Activated CD8-positive, alpha-beta memory T cell treated with anti-CD3 and anti-CD28 coated beads, Interleukin-2, amount 50 U/mL, for 1 hour (primary cell): ENCODE measurements at regions not wholly inside any gene's neighbourhood (a gene's known extent, or its start where the extent isn't known, plus 50 kb on each side); places are given as distances from the start of the nearest gene placed in this dataset.

Source experiments
- DNase-seq: peaks from one replicate; pipeline ENCODE4 v3.0.0-alpha.2; 2020; ENCODE audit errors: extremely low read depth

DNA sequence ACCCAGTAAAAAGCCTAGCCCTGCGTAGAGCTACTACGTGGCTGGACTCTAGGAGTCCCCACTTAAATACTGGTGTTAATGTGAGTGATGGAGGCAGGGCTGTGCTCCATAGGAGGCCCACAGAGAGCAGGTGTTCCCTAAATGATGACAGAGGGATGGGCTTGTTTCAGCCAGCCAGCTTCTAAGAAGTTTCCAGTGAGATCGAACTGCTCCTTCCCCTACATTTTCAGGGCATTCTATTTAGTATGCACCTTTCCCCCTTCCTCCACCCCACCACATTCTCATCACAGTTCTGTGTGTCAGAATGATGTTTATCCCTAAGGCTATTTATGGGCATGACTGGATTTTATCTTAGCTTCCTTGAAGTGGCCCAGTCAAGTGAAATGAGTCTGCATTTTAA is 213.0 kb downstream of the TRIB2 start:
- DNase-seq = no peak

GRCh38 chr2:12930391-12930790 is 213.7 kb downstream of the TRIB2 start:
- no peak for DNase-seq

GRCh38 chr2:12931186-12931844 is 214.6 kb downstream of the TRIB2 start:
- no peak for DNase-seq

DNA sequence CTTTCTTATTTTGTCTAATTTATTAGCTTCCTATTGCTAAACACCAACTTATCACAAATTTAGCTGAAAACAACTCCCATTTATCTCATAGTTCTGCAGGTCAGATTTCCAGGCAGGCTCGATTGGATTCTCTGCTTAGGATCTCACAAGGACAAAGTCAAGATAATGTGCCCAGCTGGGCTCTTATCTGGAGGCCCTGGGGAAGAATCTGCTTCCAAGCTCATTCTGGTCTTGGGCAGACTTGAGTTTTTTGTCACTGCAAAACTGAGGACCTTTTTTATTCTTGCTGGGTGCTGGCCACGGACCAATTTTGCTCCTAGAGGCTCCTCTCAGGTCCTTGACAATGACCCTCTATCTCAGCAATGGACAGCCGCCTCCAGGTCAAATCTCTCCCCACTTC is 215.5 kb downstream of the TRIB2 start:
- DNase-seq = no peak

DNA sequence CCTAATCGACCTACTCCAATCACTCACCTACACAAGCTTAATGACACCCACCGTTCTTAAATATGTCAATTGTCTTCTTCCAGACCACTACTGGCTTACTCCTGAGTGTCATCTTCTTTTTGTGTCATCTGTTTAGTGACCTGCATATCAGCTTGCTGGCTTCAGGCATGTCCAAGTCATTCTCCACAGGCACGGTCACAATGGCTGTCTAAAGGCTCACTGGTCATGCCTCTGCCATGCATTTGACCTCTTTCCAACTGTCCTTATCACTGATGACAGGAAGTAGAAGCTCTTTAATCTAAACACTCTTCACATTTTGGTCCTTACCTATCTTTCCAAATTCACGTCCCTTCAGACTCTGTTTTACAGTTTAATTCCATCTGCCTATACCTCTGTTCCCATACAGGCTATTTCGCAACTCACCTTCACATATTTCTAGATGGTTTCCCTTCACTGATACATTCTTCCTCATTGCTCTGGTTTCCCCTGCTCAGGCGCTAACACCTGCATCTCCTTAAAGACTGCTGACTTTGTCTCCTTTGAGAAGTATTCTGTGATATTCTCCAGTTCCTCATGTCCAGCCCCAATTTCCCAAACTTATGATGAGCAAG is 217.5 kb downstream of the TRIB2 start:
- DNase-seq = no peak

DNA sequence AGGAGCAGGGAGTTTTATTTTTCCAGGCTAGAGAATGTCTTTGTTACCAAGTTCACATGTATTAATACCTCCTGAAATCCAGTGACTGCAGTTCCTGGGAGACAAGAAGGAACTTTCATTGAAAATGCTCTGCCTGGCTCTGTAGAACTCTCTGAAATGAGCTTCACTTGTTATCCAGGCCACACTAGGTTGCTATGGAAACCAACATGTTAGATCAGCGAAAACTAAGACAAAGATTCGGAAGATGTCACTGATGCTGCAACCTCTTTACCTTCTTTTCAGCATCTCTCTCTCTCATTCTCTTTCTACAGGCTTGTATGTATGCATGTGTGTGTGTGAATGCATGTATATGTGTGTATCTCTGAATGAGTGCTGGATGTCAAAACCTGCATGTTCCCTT is 218.5 kb downstream of the TRIB2 start:
- DNase-seq = no peak

DNA sequence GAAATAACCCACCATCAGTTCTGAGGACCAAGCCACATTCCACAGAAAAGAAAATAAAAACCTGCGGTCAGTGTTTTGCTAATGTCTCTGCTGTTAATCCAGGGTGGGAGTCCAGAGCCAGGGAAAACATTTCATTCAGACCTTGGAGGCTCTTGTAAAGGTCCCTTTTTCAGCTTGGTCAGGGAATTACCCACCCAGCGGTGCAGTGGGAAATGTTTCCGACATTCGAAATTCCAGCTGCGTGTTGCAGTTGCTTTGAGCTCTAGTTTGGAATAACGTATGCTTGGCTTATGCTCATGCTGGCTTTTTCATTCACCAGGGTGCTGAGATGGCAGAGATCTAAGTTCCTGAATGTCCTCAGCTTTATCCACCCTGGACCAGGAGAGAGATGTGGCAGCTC is 219.1 kb downstream of the TRIB2 start:
- no peak for DNase-seq

DNA sequence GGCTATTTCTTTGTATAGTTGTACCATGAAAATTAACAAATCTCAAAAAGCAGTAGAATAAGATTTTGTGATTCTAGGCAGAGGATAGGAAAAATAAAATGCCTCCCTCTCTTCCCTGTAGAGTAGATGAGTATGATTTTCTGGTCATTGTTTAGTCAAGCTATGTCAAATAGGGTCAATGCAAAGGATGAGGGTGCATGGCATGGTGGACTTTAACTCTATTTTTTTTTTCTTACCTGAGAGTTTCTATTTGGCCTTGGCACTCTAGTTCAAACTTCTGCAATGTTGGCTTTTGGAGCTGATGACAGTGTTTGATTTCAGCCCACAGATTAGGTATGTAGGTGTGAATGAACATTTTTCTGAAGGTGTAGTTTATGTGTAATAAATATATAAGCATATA is 224.5 kb downstream of the TRIB2 start:
- DNase-seq = no peak

DNA sequence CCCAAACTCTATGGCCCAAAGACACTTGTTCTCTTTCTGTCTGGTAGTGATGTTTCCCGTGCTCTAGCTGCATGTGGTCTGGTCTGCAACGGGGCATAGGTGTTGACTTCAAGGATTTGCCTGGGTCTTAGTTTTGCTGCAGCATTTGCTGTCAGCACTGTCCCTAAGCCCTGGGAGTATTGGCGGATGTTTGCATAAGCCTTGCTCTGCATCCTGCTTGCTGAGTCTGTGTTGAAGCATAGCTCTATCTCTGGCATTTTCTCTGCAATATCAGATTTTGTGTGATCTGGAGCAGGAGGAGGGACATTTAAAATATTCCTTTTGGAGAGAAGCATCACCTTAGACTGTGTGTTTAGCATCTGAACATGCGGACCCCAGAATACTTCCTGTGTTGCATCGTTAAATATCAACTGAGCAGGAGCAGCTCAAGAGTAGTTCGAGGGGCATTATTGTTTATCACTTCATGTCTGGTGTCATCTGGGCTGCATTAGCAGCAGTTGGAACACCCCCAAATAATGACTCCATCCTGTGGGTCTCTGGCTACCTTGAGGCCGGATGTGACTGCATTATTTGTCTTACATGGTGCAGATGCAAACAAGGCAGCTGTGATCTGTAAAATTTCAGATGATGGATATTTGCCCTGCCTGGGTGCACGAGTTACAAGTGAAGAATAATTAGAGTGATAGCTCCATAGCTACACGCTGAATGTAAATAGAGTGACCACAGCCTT is 231.7 kb downstream of the TRIB2 start:
- DNase-seq = no peak

GRCh38 chr2:12948961-12949353 is 232.2 kb downstream of the TRIB2 start:
- no peak for DNase-seq

DNA sequence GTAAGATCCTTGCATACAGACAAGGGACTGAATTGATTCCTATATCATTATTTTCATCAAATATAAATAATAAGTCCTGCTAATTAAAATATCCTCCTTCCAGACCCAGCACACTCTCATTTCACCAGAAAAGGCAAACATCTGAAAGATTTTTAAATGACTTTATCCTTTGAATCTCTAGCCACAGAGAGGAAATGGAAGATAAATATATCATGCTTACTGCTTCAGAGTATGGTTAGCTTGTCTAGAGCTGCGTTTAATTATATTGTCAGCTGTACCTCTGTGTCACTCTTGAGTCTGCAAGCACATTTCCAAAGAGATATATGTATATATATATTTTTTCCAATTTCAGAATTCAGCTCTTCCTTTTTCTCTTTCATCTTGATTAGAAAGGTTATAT is 232.7 kb downstream of the TRIB2 start:
- DNase-seq = no peak

GRCh38 chr2:12950174-12950573 is 233.4 kb downstream of the TRIB2 start:
- DNase-seq = no peak

GRCh38 chr2:12950957-12951656 is 234.4 kb downstream of the TRIB2 start:
- DNase-seq = no peak

DNA sequence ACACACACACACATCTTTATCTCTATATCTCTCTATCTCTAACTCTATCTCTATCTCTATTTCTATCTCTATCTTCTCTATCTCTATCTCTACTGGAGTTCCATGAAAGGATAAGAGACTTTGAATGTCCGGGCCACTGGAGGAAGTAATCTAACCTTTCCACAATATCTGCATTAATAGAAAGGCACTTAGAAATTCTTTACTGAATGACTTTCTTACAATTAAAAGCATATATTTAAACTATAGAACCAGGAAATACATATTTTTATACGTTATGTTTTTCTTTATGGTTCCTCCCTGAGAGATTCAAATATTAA is 234.9 kb downstream of the TRIB2 start:
- DNase-seq = no peak

- no peak for DNase-seq
Measured at GRCh38 chr2:12953596-12953995, 236.9 kb downstream of the TRIB2 start.

- no peak for DNase-seq
Measured at GRCh38 chr2:12955864-12956263, 239.1 kb downstream of the TRIB2 start.

- no peak for DNase-seq
Measured at GRCh38 chr2:12957251-12957650, 240.5 kb downstream of the TRIB2 start.

DNA sequence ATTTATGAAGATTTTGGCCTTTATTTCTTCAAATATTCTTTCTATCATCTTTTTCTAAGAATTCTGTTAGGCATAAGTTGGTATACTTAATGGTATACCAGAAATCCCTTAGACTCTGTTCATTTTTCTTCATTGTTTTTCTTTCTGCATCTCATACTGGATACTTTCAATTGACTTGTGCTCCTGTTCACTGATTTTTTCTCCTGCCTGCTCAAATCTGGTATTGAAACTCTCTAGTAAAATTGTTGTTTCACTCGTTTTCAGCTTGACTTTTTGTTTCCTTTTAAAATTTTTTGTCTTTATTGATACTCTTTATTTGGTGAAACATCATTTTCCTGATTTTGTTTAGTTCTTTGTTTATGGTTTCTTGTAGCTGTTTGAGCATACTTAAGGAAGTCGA is 243.2 kb downstream of the TRIB2 start:
- DNase-seq = no peak

GRCh38 chr2:12960671-12961070 is 243.9 kb downstream of the TRIB2 start:
- no peak for DNase-seq

- no peak for DNase-seq
Measured at GRCh38 chr2:12964904-12965539, 248.3 kb downstream of the TRIB2 start.

- DNase-seq = no peak
Measured at GRCh38 chr2:12965540-12966269, 249.0 kb downstream of the TRIB2 start.

- no peak for DNase-seq
Measured at GRCh38 chr2:12967804-12968203, 251.1 kb downstream of the TRIB2 start.
